Vagina (tissue), 2 donors: ENCODE measurements at regions not wholly inside any gene's neighbourhood (a gene's known extent, or its start where the extent isn't known, plus 50 kb on each side); places are given as distances from the start of the nearest gene placed in this dataset.

Experiments used
- POLR2A ChIP-seq, 2 donors: fragments of 450-650 bp; IDR thresholded peaks; one replicate each; pipeline ENCODE4 v1.6.1; 2017; ENCODE audit warnings: antibody characterized with exemption in 2 of 2, mild to moderate bottlenecking in 2 of 2, moderate library complexity in 2 of 2
- TF ChIP-seq, protein P1 (sequence below), 3 experiments: fragments of 450-650 bp in 2 of 3; fragments of 200-600 bp in 1 of 3; sonication (generic) in 1 of 3; IDR thresholded peaks; one replicate each; pipeline ENCODE4 v1.5.1; 2017 to 2019; ENCODE audit warnings: antibody characterized with exemption in 3 of 3, mild to moderate bottlenecking in 2 of 3, moderate library complexity in 2 of 3

DNA sequence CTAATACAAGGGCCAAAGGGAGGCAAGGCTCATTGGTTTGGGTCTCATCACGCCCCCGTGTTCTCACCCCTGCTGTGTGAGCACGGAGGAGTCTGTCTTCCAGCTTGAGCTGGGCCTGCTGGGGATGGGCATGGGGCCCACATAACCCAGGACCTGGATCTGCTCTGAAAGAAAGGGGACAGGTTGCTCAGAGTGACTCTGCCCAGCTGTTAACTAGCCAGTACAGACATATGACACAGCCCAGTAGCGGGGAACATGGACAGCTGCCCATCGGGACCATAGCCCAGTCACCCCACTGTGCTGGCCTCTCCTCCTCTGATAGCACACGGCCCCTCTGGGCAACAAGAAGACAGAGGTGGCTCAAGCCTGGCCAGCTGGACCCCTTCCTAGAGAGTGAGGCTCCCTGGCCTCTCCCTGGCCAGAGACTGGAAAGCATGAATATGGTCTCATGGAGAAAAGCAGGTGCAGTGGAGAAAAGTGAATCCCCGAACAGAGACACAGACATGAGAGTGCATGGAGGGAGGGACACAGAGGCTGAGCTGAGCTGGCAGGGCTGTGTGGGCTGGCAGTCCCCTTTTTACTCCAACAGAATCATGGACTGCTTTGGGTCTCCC lies 973.9 kb downstream of the BRD1 start:
- TF ChIP-seq, protein P1, sequence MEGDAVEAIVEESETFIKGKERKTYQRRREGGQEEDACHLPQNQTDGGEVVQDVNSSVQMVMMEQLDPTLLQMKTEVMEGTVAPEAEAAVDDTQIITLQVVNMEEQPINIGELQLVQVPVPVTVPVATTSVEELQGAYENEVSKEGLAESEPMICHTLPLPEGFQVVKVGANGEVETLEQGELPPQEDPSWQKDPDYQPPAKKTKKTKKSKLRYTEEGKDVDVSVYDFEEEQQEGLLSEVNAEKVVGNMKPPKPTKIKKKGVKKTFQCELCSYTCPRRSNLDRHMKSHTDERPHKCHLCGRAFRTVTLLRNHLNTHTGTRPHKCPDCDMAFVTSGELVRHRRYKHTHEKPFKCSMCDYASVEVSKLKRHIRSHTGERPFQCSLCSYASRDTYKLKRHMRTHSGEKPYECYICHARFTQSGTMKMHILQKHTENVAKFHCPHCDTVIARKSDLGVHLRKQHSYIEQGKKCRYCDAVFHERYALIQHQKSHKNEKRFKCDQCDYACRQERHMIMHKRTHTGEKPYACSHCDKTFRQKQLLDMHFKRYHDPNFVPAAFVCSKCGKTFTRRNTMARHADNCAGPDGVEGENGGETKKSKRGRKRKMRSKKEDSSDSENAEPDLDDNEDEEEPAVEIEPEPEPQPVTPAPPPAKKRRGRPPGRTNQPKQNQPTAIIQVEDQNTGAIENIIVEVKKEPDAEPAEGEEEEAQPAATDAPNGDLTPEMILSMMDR (IDR thresholded peaks at IDR 0.05): no peak
- no peak for TF ChIP-seq POLR2A (IDR thresholded peaks at IDR 0.05)
